Colonic mucosa (tissue), 4 donors: ENCODE measurements at regions not wholly inside any gene's neighbourhood (a gene's known extent, or its start where the extent isn't known, plus 50 kb on each side); places are given as distances from the start of the nearest gene placed in this dataset.

Experiments used
- DNase-seq: peaks from one replicate; pipeline ENCODE4 v3.0.0-alpha.2; 2020
- H3K27ac ChIP-seq: fragments of 200-600 bp; one replicate; pipeline ENCODE4 v1.8.0; 2021
- H3K27me3 ChIP-seq: fragments of 200-600 bp; one replicate; pipeline ENCODE4 v1.8.0; 2021
- H3K36me3 ChIP-seq: fragments of 200-600 bp; one replicate; pipeline ENCODE4 v1.8.0; 2021
- H3K4me1 ChIP-seq: fragments of 200-600 bp; one replicate; pipeline ENCODE4 v1.8.0; 2021; ENCODE audit warnings: mild to moderate bottlenecking
- H3K4me3 ChIP-seq: fragments of 200-600 bp; one replicate; pipeline ENCODE4 v1.8.0; 2021
- H3K9ac ChIP-seq, 2 donors: one replicate each; pipeline ENCODE4 v1.7.0; 2013; ENCODE audit warnings: control low read depth in 2 of 2, low read depth in 2 of 2, low read length in 2 of 2
- H3K9me3 ChIP-seq: fragments of 200-600 bp; one replicate; pipeline ENCODE4 v1.8.0; 2021
- CTCF ChIP-seq: fragments of 200-600 bp; IDR thresholded peaks from one replicate; pipeline ENCODE4 v1.8.0; 2022; ENCODE audit warnings: antibody characterized with exemption, mild to moderate bottlenecking
- intact Hi-C: fragments of 100-400 bp; cut with DNase I; formaldehyde crosslinking; loops from one replicate; pipeline ENCODE4 v1.14.1; 2022
- donor health status: healthy.
- donor health status: DM: no; HTN: no; CAD: no.
- donor health status: DM: no; HTN: no; CAD: no.

- Histone ChIP-seq H3K36me3 (no peaks in the 10 kb centered on the region), H3K27ac (no peak overlapping the region), H3K9ac (no peak overlapping the region), H3K4me3 (no peak overlapping the region), H3K4me1 (no peaks in the 10 kb centered on the region), H3K9me3 (no peaks in the 10 kb centered on the region), H3K27me3 (no peaks in the 10 kb centered on the region)
- no peak for TF ChIP-seq CTCF
- intact Hi-C loops, result no loop called here
- no peak for DNase-seq
These were observed 605.3 kb upstream of the SLC10A2 start for GRCh38 chr13:103671547-103671946.

- Histone ChIP-seq H3K27ac (no peak overlapping the region), H3K36me3 (no peaks in the 10 kb centered on the region), H3K9me3 (no peaks in the 10 kb centered on the region), H3K4me3 (no peak overlapping the region), H3K9ac (no peak overlapping the region), H3K27me3 (no peaks in the 10 kb centered on the region), H3K4me1 (no peaks in the 10 kb centered on the region)
- intact Hi-C loops, result no loop called here
- DNase-seq, result no peak
- no peak for TF ChIP-seq CTCF
These were observed 597.8 kb upstream of the SLC10A2 start for GRCh38 chr13:103663996-103664395.

DNA sequence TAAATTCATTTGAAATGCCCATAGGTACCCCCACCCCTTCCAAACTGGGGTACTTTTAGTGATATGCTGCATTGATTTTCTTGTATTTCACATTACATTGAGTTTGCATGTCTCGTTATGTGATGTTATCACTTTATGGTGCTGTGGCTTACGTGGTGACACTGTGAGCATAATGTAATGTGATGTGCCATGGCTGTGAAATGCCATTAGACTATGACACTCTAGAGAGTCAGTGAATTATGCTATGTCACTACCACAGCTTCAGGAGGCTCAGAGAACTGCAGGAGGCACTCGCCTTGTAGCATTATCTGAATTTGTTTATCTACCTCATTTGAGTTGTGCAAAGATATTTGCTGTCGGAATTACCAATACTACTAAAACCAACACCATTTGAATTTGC is 590.1 kb upstream of the SLC10A2 start:
- intact Hi-C loops, result no loop called here
- Histone ChIP-seq H3K4me1 (no peaks in the 10 kb centered on the region), H3K9me3 (no peaks in the 10 kb centered on the region), H3K27me3 (no peaks in the 10 kb centered on the region), H3K9ac (no peak overlapping the region), H3K27ac (no peak overlapping the region), H3K4me3 (no peak overlapping the region), H3K36me3 (no peaks in the 10 kb centered on the region)
- no peak for DNase-seq
- no peak for TF ChIP-seq CTCF

- no peaks in the 10 kb centered on the region for H3K4me1 ChIP-seq
- no peaks in the 10 kb centered on the region for H3K9me3 ChIP-seq
- H3K27me3 ChIP-seq, result no peaks in the 10 kb centered on the region
- no peaks in the 10 kb centered on the region for H3K36me3 ChIP-seq
- intact Hi-C loops, result no loop called here
- TF ChIP-seq CTCF, result no peak
- no peak overlapping the region for H3K27ac ChIP-seq
- H3K9ac ChIP-seq, result no peak overlapping the region
- no peak overlapping the region for H3K4me3 ChIP-seq
- no peak for DNase-seq
These were observed 574.4 kb upstream of the SLC10A2 start for GRCh38 chr13:103640606-103641005.

DNA sequence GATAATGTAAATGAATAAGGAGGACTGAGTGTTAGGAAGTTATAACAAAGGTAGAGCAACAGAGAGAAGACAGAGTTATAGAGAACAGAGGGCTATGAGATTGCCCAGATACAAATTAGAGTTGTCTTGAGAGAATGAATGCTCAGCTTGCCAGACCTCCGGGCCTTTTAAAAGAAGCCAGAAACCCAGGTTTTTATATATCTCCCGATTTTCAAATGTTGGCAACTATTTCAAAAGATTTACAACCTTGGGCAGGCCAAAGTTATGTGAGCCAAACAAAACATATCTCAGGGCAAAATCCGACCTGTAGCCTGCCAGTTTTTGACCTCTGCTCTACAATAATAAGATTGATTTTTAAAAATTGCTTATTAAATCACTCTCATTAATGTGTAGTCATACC is 573.1 kb upstream of the SLC10A2 start:
- no peaks in the 10 kb centered on the region for H3K36me3 ChIP-seq
- intact Hi-C loops, result no loop called here

More for the DNA sequence above, 573.1 kb upstream of the SLC10A2 start:
- no peak overlapping the region for H3K9ac ChIP-seq
- no peak overlapping the region for H3K4me3 ChIP-seq
- TF ChIP-seq CTCF, result no peak
- no peak for DNase-seq
- no peaks in the 10 kb centered on the region for H3K27me3 ChIP-seq
- H3K9me3 ChIP-seq, result no peaks in the 10 kb centered on the region
- H3K27ac ChIP-seq, result no peak overlapping the region
- no peaks in the 10 kb centered on the region for H3K4me1 ChIP-seq
